KOPT-K1 (cell line): ENCODE measurements at regions not wholly inside any gene's neighbourhood (a gene's known extent, or its start where the extent isn't known, plus 50 kb on each side); places are given as distances from the start of the nearest gene placed in this dataset.

ENCODE experiments used
- H3K27ac ChIP-seq: fragments of 200-600 bp; sonication (generic); 2 replicates; pipeline ENCODE4 v1.5.1; 2016; ENCODE audit warnings: antibody characterized with exemption, mild to moderate bottlenecking, low read depth, low read length; ENCODE audit not compliant: poor library complexity, severe bottlenecking
- H3K36me3 ChIP-seq: fragments of 200-600 bp; sonication (generic); 2 replicates; pipeline ENCODE4 v1.5.1; 2017; ENCODE audit warnings: antibody characterized with exemption, mild to moderate bottlenecking, low read length, moderate library complexity; ENCODE audit not compliant: insufficient read depth
- H3K9me3 ChIP-seq: fragments of 200-600 bp; sonication (generic); 2 replicates; pipeline ENCODE4 v1.5.1; 2017; ENCODE audit warnings: antibody characterized with exemption, low read length, mild to moderate bottlenecking; ENCODE audit not compliant: insufficient read depth, poor library complexity, severe bottlenecking

DNA sequence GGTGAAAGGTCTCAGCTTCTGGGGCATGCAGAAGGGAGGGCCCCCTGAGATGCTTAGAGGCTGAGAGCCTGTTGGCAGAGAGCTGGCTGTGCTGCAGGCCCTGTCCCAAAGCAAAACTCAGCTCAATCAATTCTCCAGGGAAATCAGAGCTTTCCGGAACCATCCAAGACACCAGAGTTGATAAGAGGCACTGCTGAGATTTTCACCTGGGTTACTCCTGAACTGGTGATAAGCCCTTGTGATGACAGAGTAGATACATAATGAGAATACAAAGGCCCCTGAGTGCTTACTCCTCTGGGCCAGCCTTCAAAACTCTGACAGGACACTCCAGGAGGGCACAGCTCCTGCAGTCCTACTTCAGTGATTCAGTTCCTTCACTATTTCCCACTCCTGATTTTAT lies 63.9 kb downstream of the ARL6IP4 start:
- H3K9me3 ChIP-seq: no peaks in the 10 kb centered on the region
- H3K36me3 ChIP-seq: peaks cover 3% of the 10 kb centered on the region; the same call in 1 of the 2 replicates
- peak overlapping the region; percentile 78 for H3K27ac ChIP-seq

DNA sequence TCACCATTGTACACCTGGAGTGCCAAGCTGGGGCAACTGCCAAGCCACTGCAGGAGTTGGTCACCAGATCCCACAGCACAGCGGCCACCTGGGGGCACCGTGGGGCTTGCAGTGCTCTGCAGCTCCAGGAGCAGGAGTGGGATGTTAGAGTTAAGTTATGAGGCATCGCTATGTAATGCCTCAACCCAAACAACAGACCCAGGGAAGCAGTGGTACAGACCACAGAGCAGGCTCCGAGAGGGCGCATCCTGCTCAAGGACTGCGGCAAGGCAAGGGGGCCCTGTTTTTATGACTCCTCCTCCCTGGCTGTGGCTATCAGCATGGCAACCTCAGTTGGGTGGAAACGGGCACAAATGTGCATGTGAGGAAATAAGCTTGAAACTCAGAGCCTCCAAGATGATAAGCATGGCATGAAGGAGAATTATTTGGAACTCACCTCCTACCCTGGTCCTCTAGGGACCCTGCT lies 63.1 kb downstream of the ARL6IP4 start:
- Histone ChIP-seq H3K27ac (peak overlapping the region; percentile 78), H3K36me3 (peaks cover 5% of the 10 kb centered on the region; the same call in 1 of the 2 replicates), H3K9me3 (no peaks in the 10 kb centered on the region)

DNA sequence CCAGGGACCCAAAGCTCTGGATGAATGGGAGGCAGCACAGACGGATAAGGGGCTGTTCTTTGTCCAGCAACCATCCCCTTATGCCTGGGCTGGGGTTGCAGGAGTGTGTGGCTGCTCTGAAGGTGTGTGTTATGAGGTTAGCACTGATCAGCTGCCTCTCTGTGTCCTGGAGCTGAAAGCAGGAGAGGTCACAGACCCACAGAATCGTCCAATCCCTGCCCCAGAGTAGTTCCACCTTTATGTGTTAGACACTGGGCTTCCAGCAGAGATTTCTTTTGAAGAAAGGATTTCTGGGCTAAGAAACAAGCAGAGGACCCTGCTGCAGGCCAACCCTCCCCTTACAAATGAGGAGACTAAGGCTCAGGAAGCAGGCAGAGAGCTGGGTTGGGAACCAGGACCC lies 62.4 kb downstream of the ARL6IP4 start:
- Histone ChIP-seq H3K9me3 (no peaks in the 10 kb centered on the region), H3K36me3 (peaks cover 5% of the 10 kb centered on the region; the same call in 1 of the 2 replicates), H3K27ac (peak overlapping the region; percentile 78)

DNA sequence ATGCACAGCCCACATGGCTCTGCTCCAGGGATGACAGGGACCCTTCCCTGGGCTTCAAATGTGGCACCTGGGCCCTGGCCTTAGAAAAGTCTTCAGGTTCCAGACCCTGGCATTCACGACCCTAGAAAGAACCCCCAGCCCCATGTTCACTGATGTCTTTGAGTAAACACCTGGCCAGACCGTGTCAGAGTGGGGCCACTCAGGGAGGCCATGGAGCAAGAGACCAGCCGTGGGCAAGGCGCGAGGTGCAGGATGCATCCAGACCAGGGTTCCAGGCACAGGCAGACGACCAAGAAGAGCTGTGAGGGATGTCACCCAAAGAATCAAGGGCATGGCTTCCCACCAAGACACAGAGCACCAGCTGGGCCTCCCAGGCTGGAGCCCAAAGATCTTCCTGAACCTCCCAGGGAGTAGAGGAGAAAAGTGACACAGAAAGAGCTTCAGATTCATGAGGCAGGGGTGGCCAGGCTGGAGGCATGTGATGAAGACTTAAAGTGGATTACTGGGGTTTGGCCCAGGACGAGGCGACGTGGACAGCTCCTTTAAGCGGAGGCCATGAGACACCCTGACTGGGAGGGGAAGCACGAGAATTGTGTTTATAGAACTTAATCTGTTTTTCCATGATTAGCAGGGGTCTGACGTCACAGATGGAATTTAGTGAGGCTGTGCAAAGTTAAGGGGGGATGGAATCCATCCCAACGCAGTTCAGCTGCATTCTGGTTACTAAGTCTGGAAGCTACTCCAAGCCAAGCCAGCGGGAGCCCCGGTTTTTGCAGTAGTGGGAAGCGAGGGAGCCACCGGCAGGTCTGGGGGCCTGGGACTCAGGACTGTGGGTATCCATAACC lies 61.6 kb downstream of the ARL6IP4 start:
- peak overlapping the region; percentile 78 for H3K27ac ChIP-seq
- no peaks in the 10 kb centered on the region for H3K9me3 ChIP-seq
- peaks cover 5% of the 10 kb centered on the region; the same call in 1 of the 2 replicates for H3K36me3 ChIP-seq

DNA sequence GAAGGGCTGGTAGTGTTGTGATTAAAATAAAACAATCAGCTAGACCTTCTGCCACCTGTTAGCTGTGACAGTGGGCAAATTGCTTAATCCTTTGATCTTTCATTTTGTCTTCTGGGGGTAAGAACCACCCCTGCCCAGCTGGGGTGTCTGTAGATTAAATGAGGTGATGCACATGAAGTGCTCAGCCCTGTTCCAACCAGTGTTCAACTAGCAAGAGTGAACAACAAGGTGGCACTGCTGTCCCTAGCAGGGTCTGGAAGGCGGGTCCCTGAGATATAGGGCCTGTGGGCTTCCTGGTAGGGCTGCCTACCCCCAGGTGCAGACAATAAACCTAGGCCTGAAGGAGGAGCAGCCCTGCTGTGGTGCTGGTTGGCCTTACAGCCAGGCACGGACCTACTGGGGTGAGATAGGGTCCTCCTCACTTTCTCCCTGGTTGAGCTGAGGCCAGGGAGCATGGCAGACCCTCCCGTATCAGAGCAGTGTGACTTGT lies 60.6 kb downstream of the ARL6IP4 start:
- Histone ChIP-seq H3K36me3 (peaks cover 5% of the 10 kb centered on the region; the same call in 1 of the 2 replicates), H3K9me3 (no peaks in the 10 kb centered on the region), H3K27ac (peak overlapping the region; percentile 78)

DNA sequence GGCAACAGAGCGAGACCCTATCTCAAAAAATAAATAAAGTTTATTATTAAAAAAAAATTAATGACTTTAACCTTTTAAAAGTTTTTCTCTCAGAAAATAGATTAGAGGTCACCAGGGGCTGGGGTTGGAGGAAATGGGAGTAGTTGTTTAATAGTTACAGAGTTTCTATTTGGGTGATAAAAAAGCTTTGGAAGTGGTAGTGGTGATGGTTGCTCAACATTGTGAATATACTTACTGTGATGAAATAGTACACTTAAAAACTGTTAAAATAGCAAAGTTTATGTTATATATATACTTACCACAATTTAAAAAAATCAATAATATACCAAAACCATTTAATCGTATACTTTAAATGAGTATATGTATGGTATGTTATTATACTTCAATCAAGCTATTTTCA lies 59.6 kb downstream of the ARL6IP4 start:
- Histone ChIP-seq H3K27ac (no peak overlapping the region), H3K9me3 (no peaks in the 10 kb centered on the region), H3K36me3 (peaks cover 5% of the 10 kb centered on the region; the same call in 1 of the 2 replicates)

DNA sequence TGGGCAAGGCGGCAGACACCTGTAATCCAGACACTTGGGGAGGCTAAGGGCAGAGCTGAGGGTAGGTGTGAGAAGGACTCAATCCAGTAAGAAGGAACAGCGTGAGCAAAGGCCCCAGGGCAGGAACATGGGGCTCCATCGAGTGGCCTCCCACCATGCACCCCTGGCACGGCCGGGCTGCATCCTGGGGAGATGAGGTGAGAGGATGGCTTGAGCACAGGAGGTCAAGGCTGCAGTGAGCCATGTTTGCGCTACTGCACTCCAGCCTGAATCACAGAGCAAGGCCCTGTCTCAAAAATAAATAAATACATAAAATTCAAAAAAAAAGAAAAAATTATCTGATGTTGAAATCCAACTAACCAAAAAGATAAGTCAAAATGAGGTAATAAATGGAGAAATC lies 58.5 kb downstream of the ARL6IP4 start:
- H3K36me3 ChIP-seq: peaks cover 10% of the 10 kb centered on the region; the same call in 1 of the 2 replicates
- H3K27ac ChIP-seq: no peak overlapping the region
- no peaks in the 10 kb centered on the region for H3K9me3 ChIP-seq

DNA sequence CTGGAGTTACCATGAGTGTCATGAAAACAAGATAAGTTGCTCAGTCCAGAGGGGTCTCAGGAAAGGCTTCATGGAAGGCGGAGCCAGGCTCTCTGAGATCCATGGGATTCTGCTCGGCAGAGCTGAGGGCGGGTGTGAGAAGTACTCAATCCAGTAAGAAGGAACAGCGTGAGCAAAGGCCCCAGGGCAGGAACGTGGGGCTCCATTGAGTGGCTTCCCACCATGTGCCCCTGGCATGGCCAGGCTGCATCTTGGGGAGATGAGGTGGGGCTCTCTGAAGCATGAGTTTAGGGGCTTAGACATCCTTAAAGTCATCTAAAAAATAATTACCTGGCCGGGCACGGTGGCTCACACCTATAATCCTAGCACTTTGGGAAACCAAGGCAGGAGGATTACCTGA lies 58.0 kb downstream of the ARL6IP4 start:
- H3K36me3 ChIP-seq: peaks cover 15% of the 10 kb centered on the region
- H3K9me3 ChIP-seq: no peaks in the 10 kb centered on the region
- no peak overlapping the region for H3K27ac ChIP-seq

DNA sequence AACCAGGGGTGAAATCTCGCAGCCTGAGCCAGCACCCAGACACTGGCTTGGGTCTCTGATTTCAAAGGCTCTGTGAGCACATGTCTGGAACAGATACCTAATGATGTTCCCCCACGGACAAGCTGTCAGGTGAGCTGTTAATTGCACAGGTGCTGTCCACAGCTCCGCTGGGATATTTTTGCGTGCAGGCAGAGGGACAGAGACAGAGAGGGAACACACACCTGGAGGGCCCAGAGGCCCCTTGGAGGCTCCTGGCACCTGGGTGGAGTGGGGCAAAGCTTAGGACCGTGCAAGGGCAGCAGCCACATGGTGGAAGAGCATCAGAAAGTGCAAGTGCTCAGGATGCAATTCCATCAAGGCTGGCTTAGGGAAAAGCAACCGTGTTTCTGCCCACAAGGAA lies 57.3 kb downstream of the ARL6IP4 start:
- Histone ChIP-seq H3K36me3 (peaks cover 22% of the 10 kb centered on the region), H3K9me3 (no peaks in the 10 kb centered on the region), H3K27ac (no peak overlapping the region)

DNA sequence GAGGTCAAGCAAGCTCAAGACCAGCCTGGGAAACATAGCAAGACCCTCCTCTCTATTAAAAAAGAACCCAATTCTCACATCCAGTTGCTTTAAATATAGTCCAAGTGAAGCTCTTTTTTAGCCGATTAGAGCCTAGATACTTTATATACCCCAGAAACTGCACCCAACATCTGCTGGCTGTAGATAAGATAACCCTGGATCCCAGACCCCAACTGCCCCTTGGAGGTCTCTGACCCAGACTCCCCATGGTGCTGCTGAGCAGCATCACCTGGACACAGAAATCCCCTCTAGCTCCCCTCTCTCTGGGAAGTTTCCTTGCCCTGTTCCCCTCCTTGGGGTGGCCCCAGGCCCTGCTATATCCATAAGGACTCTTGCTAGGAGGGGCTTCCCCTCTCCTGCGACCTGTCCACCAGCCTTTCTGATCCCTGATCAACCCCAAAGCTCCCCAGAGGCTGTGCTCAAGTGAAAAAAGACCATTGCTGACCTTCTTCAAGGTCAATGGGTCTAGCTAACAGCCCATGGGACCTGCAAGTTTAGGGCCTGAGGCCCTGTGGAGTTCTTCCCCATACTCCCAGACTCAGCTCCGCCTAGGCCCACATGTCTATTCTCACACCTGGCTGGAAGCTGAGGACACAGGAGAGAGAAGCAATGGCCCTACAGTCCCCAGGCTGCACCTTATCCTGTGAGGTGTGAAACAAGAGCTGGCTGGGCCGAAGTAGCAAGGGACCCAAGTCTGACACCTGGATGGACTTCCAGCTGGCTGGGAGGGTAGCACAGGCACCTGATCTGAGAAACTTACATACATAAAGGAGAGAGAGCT lies 56.2 kb downstream of the ARL6IP4 start:
- peaks cover 33% of the 10 kb centered on the region for H3K36me3 ChIP-seq
- no peak overlapping the region for H3K27ac ChIP-seq
- no peaks in the 10 kb centered on the region for H3K9me3 ChIP-seq

DNA sequence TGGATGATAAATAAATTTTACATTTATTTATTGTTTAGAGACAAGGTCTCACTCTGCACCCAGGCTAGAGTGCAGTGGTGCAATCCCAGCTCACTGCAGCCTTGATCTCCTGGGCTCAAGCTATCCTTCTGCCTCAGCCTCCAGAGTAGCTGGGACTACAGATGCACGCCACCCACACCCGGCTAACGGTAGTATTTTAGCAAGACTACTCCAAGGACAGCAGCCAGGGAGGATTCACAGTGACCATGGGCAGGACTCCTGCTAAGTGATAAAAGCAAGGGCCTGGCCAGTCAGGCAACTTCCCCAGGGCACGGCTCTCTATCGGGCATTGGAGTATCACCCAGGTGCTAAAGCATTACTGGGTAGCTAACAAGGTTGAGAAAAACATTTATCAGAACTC lies 55.4 kb downstream of the ARL6IP4 start:
- H3K9me3 ChIP-seq: no peaks in the 10 kb centered on the region
- H3K27ac ChIP-seq: no peak overlapping the region
- H3K36me3 ChIP-seq: peaks cover 41% of the 10 kb centered on the region

DNA sequence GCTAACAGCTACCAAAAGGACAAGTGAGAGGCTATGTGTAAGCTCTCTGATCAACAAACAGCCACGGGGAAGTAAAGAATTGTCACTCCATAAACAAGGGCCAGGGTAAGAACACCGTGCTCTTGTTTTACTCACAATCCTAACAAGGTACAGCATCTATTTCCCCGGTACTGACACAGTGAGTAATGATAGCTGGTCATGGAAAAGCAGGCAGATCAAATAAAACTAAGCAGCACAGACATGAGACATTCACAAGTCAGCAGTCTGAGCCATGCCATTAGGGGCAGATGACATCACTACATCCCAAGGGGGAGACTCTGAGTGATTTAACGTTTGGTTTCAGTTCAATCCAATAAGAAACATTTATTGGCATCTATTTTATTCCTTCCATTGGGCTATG lies 54.4 kb downstream of the ARL6IP4 start:
- Histone ChIP-seq H3K27ac (peak overlapping the region; percentile 52), H3K36me3 (peaks cover 50% of the 10 kb centered on the region), H3K9me3 (no peaks in the 10 kb centered on the region)

DNA sequence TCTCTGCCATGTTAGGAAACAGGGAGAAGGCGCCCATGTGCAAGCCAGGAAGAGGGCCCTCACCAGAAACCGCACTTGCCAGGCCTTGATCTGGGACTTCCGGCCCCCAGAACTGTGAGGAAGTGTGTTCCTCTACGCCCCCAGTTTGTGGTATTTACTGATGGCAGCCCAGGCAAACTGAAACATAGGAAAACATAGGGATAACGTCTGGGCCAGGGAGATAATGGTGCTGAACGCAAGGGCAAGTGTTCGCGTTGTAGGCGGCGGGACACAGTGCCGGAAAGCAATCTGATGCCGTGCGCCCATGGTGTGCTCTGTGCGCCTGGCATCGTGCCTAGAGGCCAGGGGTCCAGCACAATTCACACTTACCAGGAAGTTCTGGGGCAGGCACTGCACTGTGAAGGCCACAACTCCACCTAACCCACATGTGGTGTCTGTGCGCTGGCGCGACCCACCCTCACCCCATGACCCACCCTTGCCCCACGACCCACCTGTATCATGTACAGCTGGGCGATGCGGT lies 53.6 kb downstream of the ARL6IP4 start:
- Histone ChIP-seq H3K27ac (peak overlapping the region; percentile 52), H3K36me3 (peaks cover 53% of the 10 kb centered on the region), H3K9me3 (no peaks in the 10 kb centered on the region)

DNA sequence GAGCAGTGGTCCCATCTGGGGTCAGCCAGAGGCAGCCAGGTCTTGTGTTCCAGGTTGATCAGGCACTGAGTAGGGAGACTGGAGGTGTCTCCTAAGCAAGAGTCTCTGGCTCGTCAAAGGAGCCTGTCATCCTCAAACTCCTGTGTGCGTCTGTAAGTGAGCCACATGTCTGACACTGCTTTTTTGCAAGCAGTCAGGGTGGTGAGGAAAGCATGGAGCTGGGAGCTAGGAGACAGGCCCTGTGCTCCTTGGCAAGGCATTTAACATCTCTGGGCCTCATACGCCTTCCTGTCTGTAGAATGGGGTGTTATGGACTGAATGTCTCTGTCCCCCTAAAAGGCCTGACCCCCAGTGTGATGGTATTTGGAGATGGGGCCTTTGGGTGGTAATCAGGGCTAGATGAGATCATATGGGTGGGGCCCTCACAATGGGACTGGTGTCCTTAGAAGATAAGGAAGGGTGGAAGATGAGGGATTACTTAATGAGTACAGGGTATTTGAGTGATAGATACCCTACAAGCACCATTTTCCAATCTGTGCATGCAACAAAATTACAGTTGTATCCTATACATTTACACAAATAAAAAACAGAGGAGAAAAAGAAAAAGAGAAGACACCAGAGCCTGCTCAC lies 53.0 kb downstream of the ARL6IP4 start:
- Histone ChIP-seq H3K9me3 (no peaks in the 10 kb centered on the region), H3K36me3 (peaks cover 59% of the 10 kb centered on the region), H3K27ac (peak overlapping the region; percentile 52)
